HepG2 (cell line): ENCODE measurements at regions not wholly inside any gene's neighbourhood (a gene's known extent, or its start where the extent isn't known, plus 50 kb on each side); places are given as distances from the start of the nearest gene placed in this dataset.

Source experiments
- AHR ChIP-seq: IDR thresholded peaks from 2 replicates; pipeline ENCODE4 v1.6.1; 2018; ENCODE audit warnings: missing genetic modification reagents, missing compliant biosample characterization
- ARNTL ChIP-seq: sonication (generic); formaldehyde crosslinking; IDR thresholded peaks from 2 replicates; pipeline ENCODE4 v1.4.0; 2020; ENCODE audit warnings: mild to moderate bottlenecking, missing genetic modification reagents
- DPF2 ChIP-seq: sonication (generic); formaldehyde crosslinking; IDR thresholded peaks from 2 replicates; pipeline ENCODE4 v1.4.0; 2020; ENCODE audit warnings: mild to moderate bottlenecking, low read depth, missing genetic modification reagents, borderline replicate concordance
- ETV6 ChIP-seq: sonication (generic); formaldehyde crosslinking; conservative IDR thresholded peaks from 2 replicates; pipeline ENCODE4 v1.4.0; 2020; ENCODE audit warnings: missing genetic modification reagents
- FOXC1 ChIP-seq: sonication (generic); formaldehyde crosslinking; IDR thresholded peaks from 2 replicates; pipeline ENCODE4 v1.8.0; 2022; ENCODE audit warnings: mild to moderate bottlenecking, missing genetic modification reagents, borderline replicate concordance
- HNF1A ChIP-seq, 2 experiments: sonication (generic) in 1 of 2; formaldehyde crosslinking in 1 of 2; IDR thresholded peaks; 2 replicates each; pipeline versions ENCODE4 v1.4.0 to v1.6.1; 2016 to 2020; ENCODE audit warnings: borderline replicate concordance in 1 of 2, low read depth in 1 of 2, mild to moderate bottlenecking in 1 of 2, missing genetic modification reagents in 1 of 2
- MAFG ChIP-seq: sonication (generic); formaldehyde crosslinking; IDR thresholded peaks from 2 replicates; pipeline ENCODE4 v1.5.1; 2020; ENCODE audit warnings: mild to moderate bottlenecking, missing genetic modification reagents
- POGZ ChIP-seq: sonication (generic); formaldehyde crosslinking; IDR thresholded peaks from 2 replicates; pipeline ENCODE4 v1.4.0; 2020; ENCODE audit warnings: mild to moderate bottlenecking, missing genetic modification reagents
- PPARG ChIP-seq: conservative IDR thresholded peaks from 2 replicates; pipeline ENCODE4 v1.6.1; 2016; ENCODE audit warnings: missing biosample characterization, missing genetic modification reagents
- TBP ChIP-seq: sonication (generic); formaldehyde crosslinking; IDR thresholded peaks from 2 replicates; pipeline ENCODE4 v1.5.0; 2020; ENCODE audit warnings: missing genetic modification reagents
- TSC22D2 ChIP-seq: sonication (generic); formaldehyde crosslinking; IDR thresholded peaks from 2 replicates; pipeline ENCODE4 v1.5.1; 2020; ENCODE audit warnings: missing genetic modification reagents, mild to moderate bottlenecking, borderline replicate concordance
- ZNF30 ChIP-seq: sonication (generic); formaldehyde crosslinking; IDR thresholded peaks from 2 replicates; pipeline ENCODE4 v1.5.0; 2020; ENCODE audit warnings: mild to moderate bottlenecking, missing genetic modification reagents
- ZNF557 ChIP-seq: sonication (generic); formaldehyde crosslinking; IDR thresholded peaks from 2 replicates; pipeline ENCODE4 v1.4.0; 2020; ENCODE audit warnings: missing genetic modification reagents
- ZNF605 ChIP-seq: sonication (generic); formaldehyde crosslinking; IDR thresholded peaks from 2 replicates; pipeline ENCODE4 v1.8.0; 2022; ENCODE audit warnings: mild to moderate bottlenecking, missing genetic modification reagents
- TF ChIP-seq, protein P1 (sequence below): sonication (generic); formaldehyde crosslinking; IDR thresholded peaks from 2 replicates; pipeline ENCODE4 v1.9.0; 2021; ENCODE audit warnings: missing genetic modification reagents, borderline replicate concordance
- TF ChIP-seq, protein P2 (sequence below): sonication (generic); formaldehyde crosslinking; IDR thresholded peaks from 2 replicates; pipeline ENCODE4 v1.8.0; 2022; ENCODE audit warnings: mild to moderate bottlenecking, missing genetic modification reagents, moderate library complexity
- TF ChIP-seq, protein P3 (sequence below): sonication (generic); formaldehyde crosslinking; IDR thresholded peaks from 2 replicates; pipeline ENCODE4 v1.4.0; 2020; ENCODE audit warnings: missing genetic modification reagents

DNA sequence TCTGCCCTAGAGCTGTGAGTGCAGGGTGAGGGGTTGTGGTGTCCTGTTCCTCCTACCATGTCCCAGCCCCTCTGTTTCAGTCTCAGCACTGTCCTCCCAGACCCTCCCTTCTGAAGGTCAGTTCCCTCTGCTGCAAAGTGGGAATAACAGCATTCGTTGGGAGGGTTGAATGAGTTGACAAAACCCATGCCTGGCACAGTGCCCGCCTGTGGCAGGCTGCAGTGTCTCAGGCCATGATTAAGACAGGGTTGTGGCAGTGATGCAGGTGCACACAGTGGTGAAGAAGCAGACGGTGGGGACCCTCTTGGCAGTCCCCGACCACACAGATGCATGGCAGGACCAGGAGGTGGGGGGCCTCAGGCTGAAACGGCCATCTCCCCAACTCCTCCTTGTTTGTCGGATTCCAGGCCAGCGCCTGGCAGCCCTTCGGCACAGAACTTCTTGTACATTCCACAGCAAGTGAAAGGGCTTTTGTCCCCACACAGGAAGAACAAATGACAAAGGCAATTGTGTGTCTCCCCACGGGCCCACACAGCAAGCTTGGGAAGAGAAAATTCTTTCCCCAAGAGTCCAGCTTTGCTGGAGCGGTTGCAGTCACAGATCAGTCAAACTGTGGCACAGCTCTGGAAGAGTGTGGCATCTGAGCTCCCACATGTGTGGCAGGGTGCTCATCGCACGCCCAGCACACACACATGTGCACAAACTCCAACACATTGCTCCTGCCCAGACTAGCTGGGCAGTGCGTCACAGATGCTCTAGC is 58.1 kb upstream of the EPCAM start (continued):
- TF ChIP-seq DPF2 (CRISPR knock-in tag), result 0 out of 2 replicates have a peak, but pooled peaks have one; percentile 26
- no peak for TF ChIP-seq TBP (CRISPR knock-in tag)
- no peak for TF ChIP-seq PPARG (CRISPR knock-in tag)
- TF ChIP-seq TSC22D2, result no peak
- TF ChIP-seq FOXC1 (CRISPR knock-in tag), result no peak
- no peak for TF ChIP-seq ETV6 (CRISPR knock-in tag)
- TF ChIP-seq, protein P1, sequence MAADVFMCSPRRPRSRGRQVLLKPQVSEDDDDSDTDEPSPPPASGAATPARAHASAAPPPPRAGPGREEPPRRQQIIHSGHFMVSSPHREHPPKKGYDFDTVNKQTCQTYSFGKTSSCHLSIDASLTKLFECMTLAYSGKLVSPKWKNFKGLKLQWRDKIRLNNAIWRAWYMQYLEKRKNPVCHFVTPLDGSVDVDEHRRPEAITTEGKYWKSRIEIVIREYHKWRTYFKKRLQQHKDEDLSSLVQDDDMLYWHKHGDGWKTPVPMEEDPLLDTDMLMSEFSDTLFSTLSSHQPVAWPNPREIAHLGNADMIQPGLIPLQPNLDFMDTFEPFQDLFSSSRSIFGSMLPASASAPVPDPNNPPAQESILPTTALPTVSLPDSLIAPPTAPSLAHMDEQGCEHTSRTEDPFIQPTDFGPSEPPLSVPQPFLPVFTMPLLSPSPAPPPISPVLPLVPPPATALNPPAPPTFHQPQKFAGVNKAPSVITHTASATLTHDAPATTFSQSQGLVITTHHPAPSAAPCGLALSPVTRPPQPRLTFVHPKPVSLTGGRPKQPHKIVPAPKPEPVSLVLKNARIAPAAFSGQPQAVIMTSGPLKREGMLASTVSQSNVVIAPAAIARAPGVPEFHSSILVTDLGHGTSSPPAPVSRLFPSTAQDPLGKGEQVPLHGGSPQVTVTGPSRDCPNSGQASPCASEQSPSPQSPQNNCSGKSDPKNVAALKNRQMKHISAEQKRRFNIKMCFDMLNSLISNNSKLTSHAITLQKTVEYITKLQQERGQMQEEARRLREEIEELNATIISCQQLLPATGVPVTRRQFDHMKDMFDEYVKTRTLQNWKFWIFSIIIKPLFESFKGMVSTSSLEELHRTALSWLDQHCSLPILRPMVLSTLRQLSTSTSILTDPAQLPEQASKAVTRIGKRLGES (CRISPR knock-in tag), result no peak
- TF ChIP-seq ZNF557 (CRISPR knock-in tag), result no peak
- TF ChIP-seq MAFG (CRISPR knock-in tag), result no peak
- TF ChIP-seq, protein P2, sequence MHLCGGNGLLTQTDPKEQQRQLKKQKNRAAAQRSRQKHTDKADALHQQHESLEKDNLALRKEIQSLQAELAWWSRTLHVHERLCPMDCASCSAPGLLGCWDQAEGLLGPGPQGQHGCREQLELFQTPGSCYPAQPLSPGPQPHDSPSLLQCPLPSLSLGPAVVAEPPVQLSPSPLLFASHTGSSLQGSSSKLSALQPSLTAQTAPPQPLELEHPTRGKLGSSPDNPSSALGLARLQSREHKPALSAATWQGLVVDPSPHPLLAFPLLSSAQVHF, result no peak
- TF ChIP-seq, protein P3, sequence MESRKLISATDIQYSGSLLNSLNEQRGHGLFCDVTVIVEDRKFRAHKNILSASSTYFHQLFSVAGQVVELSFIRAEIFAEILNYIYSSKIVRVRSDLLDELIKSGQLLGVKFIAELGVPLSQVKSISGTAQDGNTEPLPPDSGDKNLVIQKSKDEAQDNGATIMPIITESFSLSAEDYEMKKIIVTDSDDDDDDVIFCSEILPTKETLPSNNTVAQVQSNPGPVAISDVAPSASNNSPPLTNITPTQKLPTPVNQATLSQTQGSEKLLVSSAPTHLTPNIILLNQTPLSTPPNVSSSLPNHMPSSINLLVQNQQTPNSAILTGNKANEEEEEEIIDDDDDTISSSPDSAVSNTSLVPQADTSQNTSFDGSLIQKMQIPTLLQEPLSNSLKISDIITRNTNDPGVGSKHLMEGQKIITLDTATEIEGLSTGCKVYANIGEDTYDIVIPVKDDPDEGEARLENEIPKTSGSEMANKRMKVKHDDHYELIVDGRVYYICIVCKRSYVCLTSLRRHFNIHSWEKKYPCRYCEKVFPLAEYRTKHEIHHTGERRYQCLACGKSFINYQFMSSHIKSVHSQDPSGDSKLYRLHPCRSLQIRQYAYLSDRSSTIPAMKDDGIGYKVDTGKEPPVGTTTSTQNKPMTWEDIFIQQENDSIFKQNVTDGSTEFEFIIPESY (CRISPR knock-in tag), result no peak
- no peak for TF ChIP-seq POGZ (CRISPR knock-in tag)
- TF ChIP-seq ARNTL (CRISPR knock-in tag), result no peak
- TF ChIP-seq ZNF605, result no peak; the same call in 1 of the 2 replicates
- TF ChIP-seq AHR (CRISPR knock-in tag), result no peak
- no peak for TF ChIP-seq HNF1A (IDR thresholded peaks at IDR 0.05; ENCODE audit: low read depth)
- TF ChIP-seq HNF1A (CRISPR knock-in tag; IDR thresholded peaks at IDR 0.05; ENCODE audit: borderline replicate concordance), result no peak
- no peak for TF ChIP-seq ZNF30 (CRISPR knock-in tag)
